Omental fat pad (tissue), 3 donors: ENCODE measurements at regions not wholly inside any gene's neighbourhood (a gene's known extent, or its start where the extent isn't known, plus 50 kb on each side); places are given as distances from the start of the nearest gene placed in this dataset.

Source experiments
- ATAC-seq: fragments of 150-250 bp; one replicate; pipeline ENCODE4 v1.9.1; 2016; ENCODE audit warnings: mild to moderate bottlenecking, moderate library complexity; ENCODE audit not compliant: low FRiP score
- DNase-seq: peaks from one replicate; pipeline ENCODE4 v3.0.0-alpha.2; 2019; ENCODE audit warnings: low spot score
- CTCF ChIP-seq, 3 donors: fragments of 450-650 bp; IDR thresholded peaks; one replicate each; pipeline ENCODE4 v1.5.1; 2016 to 2017; ENCODE audit warnings: antibody characterized with exemption in 3 of 3, mild to moderate bottlenecking in 3 of 3, moderate library complexity in 2 of 3

GRCh38 chr1:62917314-62917713 is 133.4 kb downstream of the ATG4C start:
- no peak for ATAC-seq

GRCh38 chr1:62917805-62918204 is 133.9 kb downstream of the ATG4C start:
- no peak for DNase-seq
- TF ChIP-seq CTCF (IDR thresholded peaks at IDR 0.05), result no peak
- no peak for ATAC-seq

More at GRCh38 chr1:62917314-62917713, 133.4 kb downstream of the ATG4C start:
- no peak for TF ChIP-seq CTCF (IDR thresholded peaks at IDR 0.05)
- no peak for DNase-seq

GRCh38 chr1:62918700-62919099 is 134.8 kb downstream of the ATG4C start:
- ATAC-seq (no peak), DNase-seq (no peak)
- TF ChIP-seq CTCF (IDR thresholded peaks at IDR 0.05), result no peak

- ATAC-seq, result no peak
- no peak for DNase-seq
- TF ChIP-seq CTCF (IDR thresholded peaks at IDR 0.05), result no peak
These were observed 138.1 kb downstream of the ATG4C start for GRCh38 chr1:62922006-62922405.

- no peak for TF ChIP-seq CTCF (IDR thresholded peaks at IDR 0.05)
- no peak for DNase-seq
- no peak for ATAC-seq
These were observed 141.3 kb downstream of the ATG4C start for GRCh38 chr1:62924983-62925790.

- TF ChIP-seq CTCF (IDR thresholded peaks at IDR 0.05), result no peak
- ATAC-seq (no peak), DNase-seq (no peak)
These were observed 142.8 kb downstream of the ATG4C start for GRCh38 chr1:62926681-62927252.

GRCh38 chr1:62928885-62929284 is 145.0 kb downstream of the ATG4C start:
- DNase-seq (no peak), ATAC-seq (no peak)
- TF ChIP-seq CTCF (IDR thresholded peaks at IDR 0.05), result no peak
